ENCODE measurements at regions not wholly inside any gene's neighbourhood (a gene's known extent, or its start where the extent isn't known, plus 50 kb on each side); places are given as distances from the start of the nearest gene placed in this dataset.

- DNase-seq: no peak
- peaks cover 0 to 14% of the 10 kb centered on the region in 2 donors for H3K27me3 ChIP-seq
- H3K36me3 ChIP-seq: no peaks in the 10 kb centered on the region
- H3K27ac ChIP-seq: no peak overlapping the region
- H3K9me3 ChIP-seq: no peaks in the 10 kb centered on the region
- no peak for TF ChIP-seq CTCF (IDR thresholded peaks at IDR 0.05)
- H3K4me1 ChIP-seq: peaks cover 0 to 3% (median under 1%) of the 10 kb centered on the region in 4 donors
- intact Hi-C loops (cut with DNase I; ENCODE audit: low total_unique reads): no loop called here
- H3K4me3 ChIP-seq: no peak overlapping the region
Observed at GRCh38 chr3:13258986-13259514, 161.1 kb downstream of the NUP210 start.

GRCh38 chr3:13258280-13258679, 161.8 kb downstream of the NUP210 start:
- Histone ChIP-seq H3K36me3 (no peaks in the 10 kb centered on the region), H3K9me3 (no peaks in the 10 kb centered on the region), H3K27me3 (peaks cover 0 to 15% of the 10 kb centered on the region in 2 donors), H3K27ac (no peak overlapping the region), H3K4me3 (no peak overlapping the region), H3K4me1 (no peaks in the 10 kb centered on the region)
- intact Hi-C loops (cut with DNase I; ENCODE audit: low total_unique reads): no loop called here
- DNase-seq: no peak
- no peak for TF ChIP-seq CTCF (IDR thresholded peaks at IDR 0.05)

- DNase-seq: no peak
- H3K4me1 ChIP-seq: no peaks in the 10 kb centered on the region
- intact Hi-C loops (cut with DNase I; ENCODE audit: low total_unique reads): no loop called here
Observed at GRCh38 chr3:13257666-13258065, 162.5 kb downstream of the NUP210 start.

GRCh38 chr3:13256845-13257244, 163.3 kb downstream of the NUP210 start:
- H3K4me3 ChIP-seq: no peak overlapping the region
- H3K36me3 ChIP-seq: no peaks in the 10 kb centered on the region
- peaks cover 0 to 16% of the 10 kb centered on the region in 2 donors for H3K27me3 ChIP-seq
- DNase-seq: no peak
- TF ChIP-seq CTCF (IDR thresholded peaks at IDR 0.05): no peak
- H3K27ac ChIP-seq: no peak overlapping the region
- no peaks in the 10 kb centered on the region for H3K9me3 ChIP-seq
- no peaks in the 10 kb centered on the region for H3K4me1 ChIP-seq
- intact Hi-C loops (cut with DNase I; ENCODE audit: low total_unique reads): no loop called here

More at GRCh38 chr3:13257666-13258065, 162.5 kb downstream of the NUP210 start:
- Histone ChIP-seq H3K9me3 (no peaks in the 10 kb centered on the region), H3K4me3 (no peak overlapping the region), H3K27me3 (peaks cover 0 to 16% of the 10 kb centered on the region in 2 donors), H3K27ac (no peak overlapping the region), H3K36me3 (no peaks in the 10 kb centered on the region)
- no peak for TF ChIP-seq CTCF (IDR thresholded peaks at IDR 0.05)

- intact Hi-C loops (cut with DNase I; ENCODE audit: low total_unique reads): no loop called here
- Histone ChIP-seq H3K4me1 (no peaks in the 10 kb centered on the region), H3K27ac (no peak overlapping the region), H3K36me3 (no peaks in the 10 kb centered on the region), H3K9me3 (no peaks in the 10 kb centered on the region), H3K4me3 (no peak overlapping the region), H3K27me3 (peaks cover 0 to 10% of the 10 kb centered on the region in 2 donors)
- no peak for TF ChIP-seq CTCF (IDR thresholded peaks at IDR 0.05)
- no peak for DNase-seq
Observed at GRCh38 chr3:13254028-13254951, 165.8 kb downstream of the NUP210 start.

All from tibial artery (tissue), 4 donors.